ENCODE measurements at regions not wholly inside any gene's neighbourhood (a gene's known extent, or its start where the extent isn't known, plus 50 kb on each side); places are given as distances from the start of the nearest gene placed in this dataset.

DNA sequence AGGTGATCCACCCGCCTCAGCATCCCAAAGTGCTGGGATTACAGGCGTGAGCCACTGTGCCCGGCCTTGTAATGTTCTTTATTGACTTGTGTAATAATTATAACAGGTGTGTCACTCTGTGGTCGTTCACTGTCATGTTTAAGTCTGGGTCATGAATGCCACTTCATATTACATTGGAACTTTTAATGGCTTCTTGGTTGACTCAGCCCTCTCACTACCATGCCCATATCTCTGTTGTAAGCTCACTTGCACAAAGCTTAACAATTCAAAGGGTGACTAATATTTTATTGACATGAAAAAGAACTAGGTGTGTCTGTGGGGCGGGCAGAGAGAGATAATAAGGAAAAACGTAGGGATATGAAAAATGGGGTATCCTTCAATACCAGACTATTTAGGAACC, 639.7 kb upstream of the ACTRT1 start:
- CTCF ChIA-PET = no interaction called here
- no peak overlapping the region for H2AFZ ChIP-seq (ENCODE audit: insufficient read depth, low read depth, low read length, poor library complexity, severe bottlenecking)
- no peaks in the 10 kb centered on the region for H3K9me3 Mint-ChIP-seq (ENCODE audit: insufficient read depth)
- no CpG with 5 or more reads among the region's 6 CpGs for WGBS (ENCODE audit: insufficient coverage)
- TF ChIP-seq CTCF (IDR thresholded peaks at IDR 0.05) (no peak), EZH2 (IDR thresholded peaks at IDR 0.05; ENCODE audit: borderline replicate concordance, insufficient read depth, low read depth, low read length, poor library complexity, severe bottlenecking) (no peak)
- no peaks in the 10 kb centered on the region for H3K36me3 ChIP-seq (replicated peaks in 1 of 2; ENCODE audit: control extremely low read depth in 1 of 2, control insufficient read depth in 1 of 2, extremely low read depth in 1 of 2, insufficient read depth in 2 of 2, low read length in 1 of 2)
- H3K4me3 Mint-ChIP-seq = no peak overlapping the region
- no peaks in the 10 kb centered on the region for H3K4me1 ChIP-seq (ENCODE audit: control insufficient read depth in 2 of 2, insufficient read depth in 2 of 2, low read length in 2 of 2)
- H4K20me1 ChIP-seq (ENCODE audit: control insufficient read depth, insufficient read depth, low read length, poor library complexity, severe bottlenecking) = no peaks in the 10 kb centered on the region
- H3K4me2 ChIP-seq (replicated peaks; ENCODE audit: low read depth, low read length, poor library complexity, severe bottlenecking) = no peak overlapping the region
- H3K27me3 Mint-ChIP-seq = no peaks in the 10 kb centered on the region
- H3K27ac Mint-ChIP-seq = no peak overlapping the region
- intact Hi-C loops (cut with micrococcal nuclease) = no loop called here
- H3K9me3 ChIP-seq (ENCODE audit: control extremely low read depth in 1 of 3, control insufficient read depth in 2 of 3, insufficient read depth in 1 of 3, low read length in 2 of 3) = no peaks in the 10 kb centered on the region
- H3K27me3 ChIP-seq (replicated peaks in 1 of 4; ENCODE audit: control extremely low read depth in 1 of 4, control insufficient read depth in 3 of 4, insufficient read depth in 4 of 4, low read length in 3 of 4) = no peaks in the 10 kb centered on the region
- DNase-seq (no peak), ATAC-seq (ENCODE audit: low read depth) (no peak)
- H3K79me2 ChIP-seq (ENCODE audit: control insufficient read depth, insufficient read depth, low read length) = no peaks in the 10 kb centered on the region
- H3K4me3 ChIP-seq (ENCODE audit: control extremely low read depth in 1 of 5, extremely low read depth in 1 of 5, insufficient read depth in 1 of 5, low read depth in 2 of 5, low read length in 4 of 5) = no peak overlapping the region
- POLR2A ChIA-PET = no interaction called here
- no peak overlapping the region for H3K27ac ChIP-seq (ENCODE audit: low read length in 2 of 2)
- H3K4me1 Mint-ChIP-seq = no peaks in the 10 kb centered on the region
- H3K9ac ChIP-seq (ENCODE audit: low read length) = no peak overlapping the region

- H3K9me3 ChIP-seq (ENCODE audit: control extremely low read depth in 1 of 3, control insufficient read depth in 2 of 3, insufficient read depth in 1 of 3, low read length in 2 of 3) = no peaks in the 10 kb centered on the region
- TF ChIP-seq CTCF (IDR thresholded peaks at IDR 0.05) = no peak
- no peak for TF ChIP-seq EZH2 (IDR thresholded peaks at IDR 0.05; ENCODE audit: borderline replicate concordance, insufficient read depth, low read depth, low read length, poor library complexity, severe bottlenecking)
- 100% methylated on average over 1 of the region's 2 CpGs for WGBS (ENCODE audit: insufficient coverage)
- Mint-ChIP-seq H3K4me1 (no peaks in the 10 kb centered on the region), H3K9me3 (ENCODE audit: insufficient read depth) (no peaks in the 10 kb centered on the region), H3K27ac (no peak overlapping the region), H3K27me3 (no peaks in the 10 kb centered on the region), H3K4me3 (no peak overlapping the region)
- H3K9ac ChIP-seq (ENCODE audit: low read length) = no peak overlapping the region
- H3K4me3 ChIP-seq (ENCODE audit: control extremely low read depth in 1 of 5, extremely low read depth in 1 of 5, insufficient read depth in 1 of 5, low read depth in 2 of 5, low read length in 4 of 5) = no peak overlapping the region
- ATAC-seq (ENCODE audit: low read depth) (no peak), DNase-seq (no peak)
- CTCF ChIA-PET = no interaction called here
- H3K4me1 ChIP-seq (ENCODE audit: control insufficient read depth in 2 of 2, insufficient read depth in 2 of 2, low read length in 2 of 2) = no peaks in the 10 kb centered on the region
- H3K4me2 ChIP-seq (replicated peaks; ENCODE audit: low read depth, low read length, poor library complexity, severe bottlenecking) = no peak overlapping the region
- POLR2A ChIA-PET = no interaction called here
- intact Hi-C loops (cut with micrococcal nuclease) = no loop called here
- no peaks in the 10 kb centered on the region for H3K36me3 ChIP-seq (replicated peaks in 1 of 2; ENCODE audit: control extremely low read depth in 1 of 2, control insufficient read depth in 1 of 2, extremely low read depth in 1 of 2, insufficient read depth in 2 of 2, low read length in 1 of 2)
- no peaks in the 10 kb centered on the region for H4K20me1 ChIP-seq (ENCODE audit: control insufficient read depth, insufficient read depth, low read length, poor library complexity, severe bottlenecking)
- H3K27me3 ChIP-seq (replicated peaks in 1 of 4; ENCODE audit: control extremely low read depth in 1 of 4, control insufficient read depth in 3 of 4, insufficient read depth in 4 of 4, low read length in 3 of 4) = no peaks in the 10 kb centered on the region
- no peaks in the 10 kb centered on the region for H3K79me2 ChIP-seq (ENCODE audit: control insufficient read depth, insufficient read depth, low read length)
- H3K27ac ChIP-seq (ENCODE audit: low read length in 2 of 2) = no peak overlapping the region
- H2AFZ ChIP-seq (ENCODE audit: insufficient read depth, low read depth, low read length, poor library complexity, severe bottlenecking) = no peak overlapping the region
These were observed 633.2 kb upstream of the ACTRT1 start for GRCh38 chrX:128685387-128685786.
